ENCODE measurements at regions not wholly inside any gene's neighbourhood (a gene's known extent, or its start where the extent isn't known, plus 50 kb on each side); places are given as distances from the start of the nearest gene placed in this dataset.
"Not testable (repeated sequence)": the region's sequence is repeated elsewhere in the genome, so short reads cannot be mapped to it uniquely, and the experiment has no call there.

DNA sequence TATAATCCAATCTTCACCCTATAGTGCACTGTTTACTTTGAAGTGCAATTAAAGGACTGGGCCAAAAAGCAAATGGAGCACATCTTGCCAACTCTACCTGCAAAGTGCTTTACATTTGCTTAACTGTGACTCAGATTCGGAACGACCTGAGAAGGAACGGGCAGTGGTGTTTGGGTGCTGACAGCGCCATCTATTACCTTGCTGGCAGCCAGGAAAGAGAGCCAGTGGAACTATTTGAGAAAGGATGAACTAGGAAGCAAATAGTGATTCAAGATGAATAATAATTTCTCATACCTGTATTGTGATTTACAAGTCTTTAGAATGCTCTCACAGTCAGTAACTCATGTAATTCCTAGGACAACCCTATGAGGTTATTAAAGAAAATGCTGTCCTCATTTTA, 312.9 kb downstream of the PDCD6IP start:
- TF ChIP-seq, protein P1, sequence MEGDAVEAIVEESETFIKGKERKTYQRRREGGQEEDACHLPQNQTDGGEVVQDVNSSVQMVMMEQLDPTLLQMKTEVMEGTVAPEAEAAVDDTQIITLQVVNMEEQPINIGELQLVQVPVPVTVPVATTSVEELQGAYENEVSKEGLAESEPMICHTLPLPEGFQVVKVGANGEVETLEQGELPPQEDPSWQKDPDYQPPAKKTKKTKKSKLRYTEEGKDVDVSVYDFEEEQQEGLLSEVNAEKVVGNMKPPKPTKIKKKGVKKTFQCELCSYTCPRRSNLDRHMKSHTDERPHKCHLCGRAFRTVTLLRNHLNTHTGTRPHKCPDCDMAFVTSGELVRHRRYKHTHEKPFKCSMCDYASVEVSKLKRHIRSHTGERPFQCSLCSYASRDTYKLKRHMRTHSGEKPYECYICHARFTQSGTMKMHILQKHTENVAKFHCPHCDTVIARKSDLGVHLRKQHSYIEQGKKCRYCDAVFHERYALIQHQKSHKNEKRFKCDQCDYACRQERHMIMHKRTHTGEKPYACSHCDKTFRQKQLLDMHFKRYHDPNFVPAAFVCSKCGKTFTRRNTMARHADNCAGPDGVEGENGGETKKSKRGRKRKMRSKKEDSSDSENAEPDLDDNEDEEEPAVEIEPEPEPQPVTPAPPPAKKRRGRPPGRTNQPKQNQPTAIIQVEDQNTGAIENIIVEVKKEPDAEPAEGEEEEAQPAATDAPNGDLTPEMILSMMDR (IDR thresholded peaks at IDR 0.05; ENCODE audit: low read depth, low read length, missing control alignments) = no peak
- in situ Hi-C loops (cut with HindIII; ENCODE audit: low pct_ligation_motif_present, low sequenced_read_pairs) = no loop called here

DNA sequence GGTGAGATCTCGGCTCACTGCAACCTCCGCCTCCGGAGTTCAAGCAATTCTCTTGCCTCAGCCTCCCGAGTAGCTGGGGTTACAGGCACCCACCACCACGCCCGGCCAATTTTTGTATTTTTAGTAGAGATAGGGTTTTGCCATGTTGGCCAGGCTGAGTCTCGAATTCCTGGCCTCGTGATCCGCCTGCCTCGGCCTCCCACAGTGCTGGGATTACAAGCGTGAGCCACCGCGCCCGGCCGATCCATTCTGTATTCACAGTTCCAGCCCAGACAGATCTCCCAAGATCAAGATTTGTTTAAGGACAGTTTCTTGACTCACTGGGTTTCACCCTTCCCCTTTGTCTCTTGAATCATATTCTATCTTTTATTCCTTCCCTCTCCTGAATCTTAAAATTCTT, 313.8 kb downstream of the PDCD6IP start:
- H3K36me3 ChIP-seq (replicated peaks); H3K27ac ChIP-seq; DNase-seq; H3K4me3 ChIP-seq (ENCODE audit: low read depth, low read length); H3K27me3 ChIP-seq (replicated peaks); in situ Hi-C loops (cut with HindIII; ENCODE audit: low pct_ligation_motif_present, low sequenced_read_pairs): not testable (repeated sequence)

More for the DNA sequence above, 312.9 kb downstream of the PDCD6IP start:
- no peak for DNase-seq
- H3K27me3 ChIP-seq (replicated peaks) = no peaks in the 10 kb centered on the region
- H3K4me3 ChIP-seq (ENCODE audit: low read depth, low read length) = no peak overlapping the region
- H3K36me3 ChIP-seq (replicated peaks) = no peaks in the 10 kb centered on the region
- H3K27ac ChIP-seq = no peak overlapping the region

DNA sequence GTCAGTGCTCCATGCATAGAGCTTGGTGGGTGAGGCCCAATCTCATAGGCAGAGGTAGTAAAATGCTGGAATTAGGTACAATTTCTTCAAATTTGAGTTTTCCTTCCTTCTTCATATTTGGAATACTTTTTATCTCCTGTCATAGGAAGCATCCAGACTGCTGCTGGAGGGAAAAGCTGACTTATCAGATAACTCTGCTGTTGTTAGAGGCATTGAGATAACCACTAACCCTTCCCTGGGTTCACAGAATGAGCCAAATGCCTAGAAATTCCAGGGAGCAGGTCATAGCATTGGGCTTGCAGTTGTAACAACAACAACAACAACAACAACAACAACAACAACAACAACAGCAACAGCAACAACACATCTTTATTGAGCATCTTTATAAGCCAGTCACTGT, 332.7 kb downstream of the PDCD6IP start:
- Histone ChIP-seq H3K4me3 (ENCODE audit: low read depth, low read length) (no peak overlapping the region), H3K27ac (no peak overlapping the region), H3K27me3 (replicated peaks) (no peaks in the 10 kb centered on the region), H3K36me3 (replicated peaks) (no peaks in the 10 kb centered on the region)
- TF ChIP-seq, protein P1 (IDR thresholded peaks at IDR 0.05; ENCODE audit: low read depth, low read length, missing control alignments) = no peak
- peak; percentile 22 for DNase-seq
- in situ Hi-C loops (cut with HindIII; ENCODE audit: low pct_ligation_motif_present, low sequenced_read_pairs) = no loop called here

GRCh38 chr3:34132069-34132692, 333.8 kb downstream of the PDCD6IP start:
- DNase-seq = no peak
- TF ChIP-seq, protein P1 (IDR thresholded peaks at IDR 0.05; ENCODE audit: low read depth, low read length, missing control alignments) = no peak
- H3K27ac ChIP-seq = no peak overlapping the region
- H3K4me3 ChIP-seq (ENCODE audit: low read depth, low read length) = no peak overlapping the region
- H3K27me3 ChIP-seq (replicated peaks) = no peaks in the 10 kb centered on the region
- in situ Hi-C loops (cut with HindIII; ENCODE audit: low pct_ligation_motif_present, low sequenced_read_pairs) = no loop called here
- H3K36me3 ChIP-seq (replicated peaks) = no peaks in the 10 kb centered on the region

- H3K27me3 ChIP-seq (replicated peaks) = no peaks in the 10 kb centered on the region
- no peak overlapping the region for H3K27ac ChIP-seq
- H3K36me3 ChIP-seq (replicated peaks) = no peaks in the 10 kb centered on the region
- H3K4me3 ChIP-seq (ENCODE audit: low read depth, low read length) = no peak overlapping the region
- in situ Hi-C loops (cut with HindIII; ENCODE audit: low pct_ligation_motif_present, low sequenced_read_pairs) = no loop called here
- no peak for DNase-seq
- TF ChIP-seq, protein P1 (IDR thresholded peaks at IDR 0.05; ENCODE audit: low read depth, low read length, missing control alignments) = no peak
Observed at GRCh38 chr3:34139566-34139965, 341.1 kb downstream of the PDCD6IP start.

DNA sequence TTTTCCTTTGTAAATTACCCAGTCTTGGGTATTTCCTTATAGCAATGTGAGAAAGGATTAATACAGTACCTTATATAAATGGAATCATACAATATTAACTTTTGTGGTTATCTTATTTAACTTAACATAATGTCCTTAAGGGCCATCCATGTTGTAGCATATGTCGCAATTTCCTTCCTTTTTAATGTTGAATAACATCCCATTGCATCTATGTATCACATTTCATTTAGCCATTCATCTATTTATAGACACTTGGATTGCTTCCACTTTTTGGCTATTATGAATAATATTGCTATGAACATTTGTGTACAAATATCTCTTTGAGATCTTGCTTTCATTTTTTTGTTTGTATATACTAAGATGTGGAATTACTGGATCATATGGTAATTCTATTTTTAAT, 342.2 kb downstream of the PDCD6IP start:
- in situ Hi-C loops (cut with HindIII; ENCODE audit: low pct_ligation_motif_present, low sequenced_read_pairs) = no loop called here
- no peaks in the 10 kb centered on the region for H3K36me3 ChIP-seq (replicated peaks)

More for the DNA sequence above, 342.2 kb downstream of the PDCD6IP start:
- Histone ChIP-seq H3K27ac (no peak overlapping the region), H3K27me3 (replicated peaks) (no peaks in the 10 kb centered on the region), H3K4me3 (ENCODE audit: low read depth, low read length) (no peak overlapping the region)
- TF ChIP-seq, protein P1 (IDR thresholded peaks at IDR 0.05; ENCODE audit: low read depth, low read length, missing control alignments) = no peak
- DNase-seq = no peak

Data from brain microvascular endothelial cell (primary cell).